K562 (cell line): ENCODE measurements at regions not wholly inside any gene's neighbourhood (a gene's known extent, or its start where the extent isn't known, plus 50 kb on each side); places are given as distances from the start of the nearest gene placed in this dataset.

Source experiments
- ATAC-seq: fragments of 200-7000 bp; cut with Tn5 transposase; 3 replicates; pipeline ENCODE4 v1.9.1; 2020; ENCODE audit warnings: moderate library complexity
- BruUV-seq: library from RNA; stranded (reverse); fragments of 400-500 nt; replicated peaks from 2 replicates; lab custom pipeline; 2021; lab: Mats Ljungman, UMichigan
- CTCF ChIA-PET: fragments of 300-600 bp; formaldehyde crosslinking; extraction: SDS; loops from one replicate; lab custom pipeline; 2021; ENCODE audit warnings: low intra/inter-chr PET ratio; lab: Yijun Ruan, JAX
- POLR2A ChIA-PET: fragments of 300-600, 350-650 bp; sonication (Branson Sonifier 250); formaldehyde crosslinking; extraction: SDS; loops from one replicate; lab custom pipeline; 2021; ENCODE audit warnings: antibody characterized with exemption, inconsistent platforms; lab: Yijun Ruan, JAX
- DNase-seq, 4 experiments: peaks; one replicate each; pipeline versions ENCODE4 v3.0.0 to v3.0.0-alpha.2; 2011 to 2018; ENCODE audit warnings: low spot score in 3 of 4, mixed read lengths in 3 of 4; ENCODE audit errors: extremely low read depth in 1 of 4
- FAIRE-seq: peaks from 2 replicates; lab custom pipeline; 2011; peaks lifted over from hg19 to GRCh38; lab: Jason Lieb, UNC
- H2AFZ ChIP-seq: 2 replicates; pipeline ENCODE4 v1.6.0; 2011; ENCODE audit warnings: low read depth, low read length, control low read depth, inconsistent platforms
- H3K27ac ChIP-seq: fragments of 200-600 bp; 3 replicates; pipeline ENCODE4 v1.8.0; 2011; ENCODE audit warnings: low read depth, mild to moderate bottlenecking, control low read depth, inconsistent platforms, low read length, moderate library complexity, mixed read lengths; ENCODE audit errors: extremely low read depth
- H3K27me3 ChIP-seq, 2 experiments: fragments of 300-600 bp in 1 of 2; 2 replicates in 1 of 2; 3 replicates in 1 of 2; pipeline versions ENCODE4 v1.6.0 to v1.8.0; 2011; ENCODE audit warnings: inconsistent platforms in 2 of 2, low read length in 2 of 2, mild to moderate bottlenecking in 1 of 2, mixed read lengths in 1 of 2, moderate library complexity in 1 of 2; ENCODE audit not compliant: control insufficient read depth in 2 of 2, insufficient read depth in 2 of 2
- H3K36me3 ChIP-seq: fragments of 300-600 bp; 3 replicates; pipeline ENCODE4 v1.8.0; 2011; ENCODE audit warnings: mild to moderate bottlenecking, low read length, inconsistent platforms; ENCODE audit not compliant: control insufficient read depth, insufficient read depth
- H3K4me1 ChIP-seq, 2 experiments: fragments of 200-600 bp in 1 of 2; replicated peaks in 1 of 2; 2 replicates in 1 of 2; 3 replicates in 1 of 2; pipeline versions ENCODE4 v1.5.1 to v1.8.0; 2011; ENCODE audit warnings: inconsistent platforms in 2 of 2, low read length in 2 of 2, mild to moderate bottlenecking in 1 of 2, mixed read lengths in 1 of 2, moderate library complexity in 1 of 2; ENCODE audit not compliant: control insufficient read depth in 2 of 2, insufficient read depth in 2 of 2
- H3K4me2 ChIP-seq: 2 replicates; pipeline ENCODE4 v1.6.1; 2011; ENCODE audit warnings: low read length, control low read depth, inconsistent platforms, mixed read lengths; ENCODE audit not compliant: insufficient read depth
- H3K4me3 ChIP-seq: fragments of 200-600 bp; sonication (generic), shearing (Covaris generic); 2 replicates; pipeline ENCODE4 v1.5.1; 2016; ENCODE audit warnings: control low read depth, inconsistent platforms
- H3K79me2 ChIP-seq: fragments of 200-600 bp; 3 replicates; pipeline ENCODE4 v1.8.0; 2011; ENCODE audit warnings: low read length, inconsistent platforms; ENCODE audit not compliant: control insufficient read depth, insufficient read depth
- H3K9ac ChIP-seq, 2 experiments: 2 replicates each; pipeline versions ENCODE4 v1.6.0 to v1.6.1; 2011; ENCODE audit warnings: low read depth in 2 of 2, low read length in 2 of 2, control low read depth in 1 of 2, inconsistent platforms in 1 of 2, mild to moderate bottlenecking in 1 of 2, mixed read lengths in 1 of 2; ENCODE audit not compliant: insufficient read depth in 1 of 2
- H3K9me1 ChIP-seq: one replicate; pipeline ENCODE4 v1.6.0; 2011; ENCODE audit warnings: inconsistent platforms, mild to moderate bottlenecking, low read length, moderate library complexity; ENCODE audit not compliant: control insufficient read depth, insufficient read depth
- H3K9me3 ChIP-seq: replicated peaks from 2 replicates; pipeline ENCODE4 v1.5.1; 2011; ENCODE audit warnings: low read depth, low read length, inconsistent platforms; ENCODE audit not compliant: control insufficient read depth, insufficient read depth
- H4K20me1 ChIP-seq: replicated peaks from 2 replicates; pipeline ENCODE4 v1.6.1; 2011; ENCODE audit warnings: low read length, inconsistent platforms, mixed read lengths; ENCODE audit not compliant: control insufficient read depth, insufficient read depth
- BRCA1 ChIP-seq, 2 experiments: fragments of 450-650 bp in 1 of 2; sonication (generic) in 1 of 2; formaldehyde crosslinking in 1 of 2; IDR thresholded peaks; 2 replicates each; pipeline versions ENCODE4 v1.5.0 to v1.6.1; 2017 to 2020; ENCODE audit warnings: mild to moderate bottlenecking in 1 of 2, missing genetic modification reagents in 1 of 2
- CREM ChIP-seq: IDR thresholded peaks from 2 replicates; pipeline ENCODE4 v1.6.1; 2014; ENCODE audit warnings: antibody characterized with exemption, low read depth
- CUX1 ChIP-seq: fragments of 200-800 bp; sonication (Bioruptor generic); IDR thresholded peaks from 2 replicates; pipeline ENCODE4 v1.6.1; 2016; ENCODE audit warnings: missing genetic modification characterization, missing compliant biosample characterization
- HNRNPL ChIP-seq: fragments of 200-400 bp; formaldehyde crosslinking; IDR thresholded peaks from 2 replicates; pipeline ENCODE4 v1.6.1; 2017; ENCODE audit warnings: low read depth, mild to moderate bottlenecking, low read length
- KDM4B ChIP-seq, 2 experiments: fragments of 450-650 bp in 1 of 2; sonication (generic) in 1 of 2; IDR thresholded peaks; 2 replicates each; pipeline ENCODE4 v1.6.1; 2016 to 2017; ENCODE audit warnings: borderline replicate concordance in 2 of 2, antibody characterized with exemption in 1 of 2, low read depth in 1 of 2, mild to moderate bottlenecking in 1 of 2
- KHSRP ChIP-seq: fragments of 450-650 bp; IDR thresholded peaks from 2 replicates; pipeline ENCODE4 v1.6.1; 2017
- MYNN ChIP-seq, 2 experiments: sonication (generic); formaldehyde crosslinking in 1 of 2; IDR thresholded peaks; 2 replicates each; pipeline versions ENCODE4 v1.5.0 to v1.6.1; 2016 to 2020; ENCODE audit warnings: antibody characterized with exemption in 1 of 2, missing genetic modification reagents in 1 of 2
- NCOR1 ChIP-seq: fragments of 450-650 bp; IDR thresholded peaks from 2 replicates; pipeline ENCODE4 v1.6.1; 2016; ENCODE audit warnings: mild to moderate bottlenecking, moderate library complexity
- NFRKB ChIP-seq: fragments of 450-650 bp; IDR thresholded peaks from 2 replicates; pipeline ENCODE4 v1.6.1; 2016; ENCODE audit warnings: low read depth
- SIN3A ChIP-seq, 2 experiments: fragments of 150-350 bp in 1 of 2; IDR thresholded peaks; 2 replicates each; pipeline ENCODE4 v1.6.1; 2011 to 2016; ENCODE audit warnings: borderline replicate concordance in 2 of 2, low read depth in 2 of 2, low read length in 2 of 2, mild to moderate bottlenecking in 2 of 2, moderate library complexity in 2 of 2; ENCODE audit not compliant: control insufficient read depth in 1 of 2
- TBP ChIP-seq: optimal IDR thresholded peaks from 2 replicates; pipeline ENCODE3; 2011; ENCODE audit warnings: low read depth, low read length, improper control_type of control experiment
- TCF7 ChIP-seq: sonication (generic); IDR thresholded peaks from 2 replicates; pipeline ENCODE4 v1.6.1; 2016; ENCODE audit warnings: antibody characterized with exemption, borderline replicate concordance
- TFAP4 ChIP-seq: sonication (generic); formaldehyde crosslinking; IDR thresholded peaks from 2 replicates; pipeline ENCODE4 v1.8.0; 2022; ENCODE audit warnings: missing genetic modification reagents, mild to moderate bottlenecking, moderate library complexity, borderline replicate concordance
- ZNF445 ChIP-seq: fragments of 250-450 bp; sonication (Bioruptor Pico); IDR thresholded peaks from 2 replicates; pipeline ENCODE4 v1.4.0; 2020; ENCODE audit warnings: low read depth, mild to moderate bottlenecking, moderate library complexity
- ZNF655 ChIP-seq: fragments of 250-450 bp; sonication (Bioruptor Pico); IDR thresholded peaks from 2 replicates; pipeline ENCODE4 v1.5.0; 2021
- WGBS: fragments of 100-300 bp; shearing (Covaris generic); methylation state at CpG from one replicate; pipeline ENCODE4 v1.1.6; 2016; ENCODE audit warnings: low coverage, mixed read lengths; ENCODE audit not compliant: insufficient coverage; ENCODE audit errors: missing lambda C conversion rate; 5-methylcytosine and 5-hydroxymethylcytosine counted together
- in situ Hi-C: fragments of 300-500 bp; cut with MboI; formaldehyde crosslinking; loops from 4 replicates; pipeline ENCODE4 v1.15.0; 2018; ENCODE audit warnings: inconsistent platforms, mixed read lengths
- intact Hi-C: fragments of 100-400 bp; cut with micrococcal nuclease; formaldehyde crosslinking; loops from 2 replicates; pipeline ENCODE4 v1.14.2; 2022

- TF ChIP-seq TFAP4 (CRISPR knock-in tag): no peak
- no peak for TF ChIP-seq ZNF655
- TF ChIP-seq KDM4B (IDR thresholded peaks at IDR 0.05; ENCODE audit: borderline replicate concordance in 2 of 2, low read depth in 1 of 2): no peak
- TF ChIP-seq TBP: no peak
- TF ChIP-seq NFRKB: no peak
- no peak for TF ChIP-seq MYNN (IDR thresholded peaks at IDR 0.05)
- TF ChIP-seq MYNN (CRISPR knock-in tag; IDR thresholded peaks at IDR 0.05): no peak
Measured at GRCh38 chr18:10329101-10329500, 125.3 kb upstream of the APCDD1 start (continued).

- no peaks in the 10 kb centered on the region for H3K9me3 ChIP-seq
- FAIRE-seq (no peak), ATAC-seq (no peak), DNase-seq (no peak)
- H3K36me3 ChIP-seq: no peaks in the 10 kb centered on the region
- no peak overlapping the region for H3K9ac ChIP-seq
- H3K27ac ChIP-seq: no peak overlapping the region
- H4K20me1 ChIP-seq: no peaks in the 10 kb centered on the region
- H3K9me1 ChIP-seq: no peaks in the 10 kb centered on the region
- H3K4me3 ChIP-seq: no peak overlapping the region
- CTCF ChIA-PET: no interaction called here
- intact Hi-C loops: no loop called here
- no TSS peak for BruUV-seq
- peaks cover 21 to 33% of the 10 kb centered on the region in 2 experiments for H3K27me3 ChIP-seq
- no peaks in the 10 kb centered on the region for H3K79me2 ChIP-seq
- 1% methylated on average over 5 of the region's 5 CpGs for WGBS
- in situ Hi-C loops: no loop called here
- no peak overlapping the region for H3K4me2 ChIP-seq
- no peak overlapping the region for H2AFZ ChIP-seq
- POLR2A ChIA-PET: interaction anchor here (0.6 kb wide), 1 partner anchor 137 kb away, joined by 3 read pairs; no protein-coding TSS in a partner anchor
- no peaks in the 10 kb centered on the region for H3K4me1 ChIP-seq
- TF ChIP-seq SIN3A (IDR thresholded peaks at IDR 0.05; ENCODE audit: borderline replicate concordance in 2 of 2, control insufficient read depth in 1 of 2, low read depth in 2 of 2, low read length in 2 of 2): no peak
- no peak for TF ChIP-seq HNRNPL
- TF ChIP-seq CREM: no peak
- no peak for TF ChIP-seq KHSRP
- no peak for TF ChIP-seq TCF7
- TF ChIP-seq BRCA1 (IDR thresholded peaks at IDR 0.05): no peak
- no peak for TF ChIP-seq BRCA1 (CRISPR knock-in tag; IDR thresholded peaks at IDR 0.05)
- no peak for TF ChIP-seq CUX1 (CRISPR knock-in tag)
- TF ChIP-seq NCOR1: no peak
- no peak for TF ChIP-seq ZNF445 (CRISPR knock-in tag)
Measured at GRCh38 chr18:10330428-10330827, 124.0 kb upstream of the APCDD1 start.
